ENCODE measurements at regions not wholly inside any gene's neighbourhood (a gene's known extent, or its start where the extent isn't known, plus 50 kb on each side); places are given as distances from the start of the nearest gene placed in this dataset.
"Not testable (repeated sequence)": the region's sequence is repeated elsewhere in the genome, so short reads cannot be mapped to it uniquely, and the experiment has no call there.

DNA sequence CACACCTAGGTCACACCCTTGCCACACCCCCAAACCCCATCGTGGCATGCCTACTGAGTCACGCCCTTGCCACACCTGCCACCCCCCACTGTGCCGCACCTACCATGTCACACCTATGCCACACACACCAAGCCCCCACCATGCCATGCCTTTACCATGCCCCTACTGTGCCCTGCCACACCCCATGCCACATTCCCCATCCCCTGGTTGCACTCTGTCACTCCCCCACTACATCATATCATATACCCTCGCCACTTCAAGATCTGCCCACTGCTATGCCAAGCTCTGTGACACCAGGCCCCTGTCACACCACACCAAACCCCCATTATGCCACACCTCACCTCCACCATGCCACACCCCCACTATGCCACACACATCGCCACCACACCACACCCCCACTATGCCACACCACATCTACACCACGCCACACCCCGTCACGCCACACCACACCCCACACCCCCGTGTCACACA lies 101.2 kb downstream of the OLFM1 start:
- peaks cover 0 to 6% of the 10 kb centered on the region in 2 donors for H3K27me3 ChIP-seq
- 83 to 86% methylated on average over 9 of the region's 9 CpGs for WGBS, 2 donors
- H3K4me1 ChIP-seq = peaks cover 0 to 35% (median 6%) of the 10 kb centered on the region in 4 donors
- TF ChIP-seq POLR2A (IDR thresholded peaks at IDR 0.05) (no peak), EP300 (IDR thresholded peaks at IDR 0.05) (no peak), CTCF (IDR thresholded peaks at IDR 0.05) (no peak)
- no peak overlapping the region for H3K4me3 ChIP-seq
- H3K36me3 ChIP-seq = no peaks in the 10 kb centered on the region
- no peak overlapping the region for H3K27ac ChIP-seq
- no peak for DNase-seq (ENCODE audit: low spot score in 2 of 2)
- H3K9me3 ChIP-seq = no peaks in the 10 kb centered on the region

DNA sequence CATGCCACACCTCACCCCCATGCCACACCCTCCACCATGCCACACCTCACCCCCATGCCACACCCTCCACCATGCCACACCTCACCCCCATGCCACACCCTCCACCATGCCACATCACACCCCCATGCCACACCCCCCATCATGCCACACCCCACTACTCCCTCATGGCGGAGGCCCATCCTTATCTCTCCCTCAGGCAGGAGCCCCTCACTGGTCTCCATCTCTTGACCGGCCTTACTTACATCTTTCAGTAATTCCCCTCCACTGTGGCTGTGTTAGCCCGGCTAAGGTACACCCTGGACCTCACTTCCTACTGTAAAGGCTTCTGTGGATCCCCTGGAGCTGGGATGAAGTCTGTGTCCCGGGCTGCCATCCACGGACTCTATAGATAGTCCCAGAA lies 102.0 kb downstream of the OLFM1 start:
- H3K27ac ChIP-seq = no peak overlapping the region
- no peak for DNase-seq (ENCODE audit: low spot score in 2 of 2)
- 90 to 95% methylated on average over 5 of the region's 5 CpGs for WGBS, 2 donors
- H3K36me3 ChIP-seq = no peaks in the 10 kb centered on the region
- H3K27me3 ChIP-seq = peaks cover 0 to 13% of the 10 kb centered on the region in 2 donors
- no peaks in the 10 kb centered on the region for H3K9me3 ChIP-seq
- TF ChIP-seq POLR2A (IDR thresholded peaks at IDR 0.05) (no peak), CTCF (IDR thresholded peaks at IDR 0.05) (no peak), EP300 (IDR thresholded peaks at IDR 0.05) (no peak)
- peaks cover 0 to 31% (median 6%) of the 10 kb centered on the region in 4 donors for H3K4me1 ChIP-seq
- no peak overlapping the region for H3K4me3 ChIP-seq

- H3K4me1 ChIP-seq = peaks cover 0 to 17% (median 2%) of the 10 kb centered on the region in 4 donors
- DNase-seq (ENCODE audit: low spot score in 2 of 2) = no peak
- no peaks in the 10 kb centered on the region for H3K36me3 ChIP-seq
- no peak overlapping the region for H3K4me3 ChIP-seq
- no peak overlapping the region for H3K27ac ChIP-seq
- peaks cover 0 to 16% of the 10 kb centered on the region in 2 donors for H3K27me3 ChIP-seq
- TF ChIP-seq CTCF (IDR thresholded peaks at IDR 0.05) (no peak), EP300 (IDR thresholded peaks at IDR 0.05) (no peak)
- no peaks in the 10 kb centered on the region for H3K9me3 ChIP-seq
- 74 to 77% methylated on average over 18 of the region's 18 CpGs for WGBS, 2 donors
Observed at GRCh38 chr9:135190789-135191577, 103.5 kb downstream of the OLFM1 start.

DNA sequence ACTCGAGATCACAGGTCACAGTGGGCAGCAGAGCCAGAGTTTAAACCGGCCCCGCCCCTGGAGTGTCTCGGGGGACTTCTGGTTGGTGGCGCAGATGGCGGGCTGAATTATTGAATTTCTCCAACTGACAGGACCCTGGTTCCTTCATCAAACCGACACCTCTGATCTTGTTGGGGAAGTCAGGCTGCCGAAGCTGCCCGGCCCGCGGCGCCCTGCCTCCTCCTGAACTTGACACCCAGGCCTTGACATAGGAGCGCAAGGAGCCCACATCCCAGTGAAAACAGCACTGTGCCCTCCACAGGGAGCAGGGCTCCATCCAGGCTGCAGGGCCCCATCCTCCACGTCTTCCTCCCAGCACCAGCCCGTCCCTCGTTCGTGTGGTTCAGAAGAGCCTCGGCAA lies 105.2 kb downstream of the OLFM1 start:
- no peak for DNase-seq (ENCODE audit: low spot score in 2 of 2)
- TF ChIP-seq CTCF (IDR thresholded peaks at IDR 0.05) = no peak
- no peak for TF ChIP-seq EP300 (IDR thresholded peaks at IDR 0.05)
- no peak for TF ChIP-seq POLR2A (IDR thresholded peaks at IDR 0.05)
- Histone ChIP-seq H3K9me3 (no peaks in the 10 kb centered on the region), H3K27me3 (peaks cover 0 to 16% of the 10 kb centered on the region in 2 donors), H3K4me3 (no peak overlapping the region), H3K27ac (no peak overlapping the region), H3K36me3 (no peaks in the 10 kb centered on the region), H3K4me1 (peaks cover 0 to under 1% (median 0%) of the 10 kb centered on the region in 4 donors)
- 75 to 81% methylated on average over 18 of the region's 18 CpGs for WGBS, 2 donors

DNA sequence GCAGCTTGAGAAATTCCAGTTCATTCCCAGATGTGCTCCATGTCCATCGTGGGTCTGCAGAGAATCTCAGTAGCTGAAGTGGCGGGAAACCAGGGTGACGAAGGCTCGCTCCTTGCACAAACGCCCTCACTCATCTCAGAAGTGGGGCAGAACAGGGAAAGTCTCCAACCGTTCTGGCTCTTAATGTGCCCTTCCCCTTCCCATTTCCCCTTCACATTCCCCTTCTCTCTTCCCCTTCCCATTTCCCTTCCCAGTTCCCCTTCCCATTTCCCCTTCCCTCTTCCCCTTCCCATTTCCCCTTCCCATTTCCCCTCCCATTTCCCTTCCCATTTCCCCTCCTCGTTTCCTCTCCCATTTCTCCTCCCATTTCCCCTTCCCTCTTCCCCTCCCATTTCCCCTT lies 108.5 kb downstream of the OLFM1 start:
- 79 to 81% methylated on average over 6 to 7 of the region's 7 CpGs for WGBS, 2 donors
- peaks cover 0 to 37% of the 10 kb centered on the region in 2 donors for H3K27me3 ChIP-seq
- not testable (repeated sequence) for H3K4me3 ChIP-seq; H3K36me3 ChIP-seq; H3K9me3 ChIP-seq; H3K27ac ChIP-seq; H3K4me1 ChIP-seq; DNase-seq (ENCODE audit: low spot score in 2 of 2)
